IPS DF 6.9 (cell line): ENCODE measurements at regions not wholly inside any gene's neighbourhood (a gene's known extent, or its start where the extent isn't known, plus 50 kb on each side); places are given as distances from the start of the nearest gene placed in this dataset.

ENCODE experiments used
- DNase-seq: peaks from one replicate; pipeline ENCODE4 v3.0.0-alpha.2; 2013; ENCODE audit warnings: low read depth, low spot score
- H3K27ac ChIP-seq: one replicate; pipeline ENCODE4 v1.5.1; 2013; ENCODE audit warnings: low read length, control low read depth
- H3K27me3 ChIP-seq: 2 replicates; pipeline ENCODE4 v1.6.1; 2013; ENCODE audit warnings: mild to moderate bottlenecking, low read length; ENCODE audit not compliant: control insufficient read depth, insufficient read depth
- H3K36me3 ChIP-seq: 2 replicates; pipeline ENCODE4 v1.6.1; 2013; ENCODE audit warnings: low read length; ENCODE audit not compliant: control insufficient read depth, insufficient read depth
- H3K4me1 ChIP-seq: 2 replicates; pipeline ENCODE4 v1.6.1; 2013; ENCODE audit warnings: low read length; ENCODE audit not compliant: control insufficient read depth, insufficient read depth
- H3K4me3 ChIP-seq: 2 replicates; pipeline ENCODE4 v1.5.1; 2013; ENCODE audit warnings: mild to moderate bottlenecking, low read length
- H3K9me3 ChIP-seq: 2 replicates; pipeline ENCODE4 v1.6.1; 2013; ENCODE audit warnings: low read length, inconsistent platforms; ENCODE audit not compliant: control insufficient read depth, insufficient read depth
- WGBS: extraction: QIAGEN DNeasy Blood & Tissue Kit; methylation state at CpG from one replicate; pipeline ENCODE4 v1.1.7; 2013; ENCODE audit warnings: mixed read lengths, missing lambda C conversion rate; ENCODE audit not compliant: insufficient read length, insufficient coverage; 5-methylcytosine and 5-hydroxymethylcytosine counted together

- WGBS: no CpG with 5 or more reads among the region's 2 CpGs
- no peak for DNase-seq
- Histone ChIP-seq H3K27ac (no peak overlapping the region), H3K4me3 (no peak overlapping the region), H3K27me3 (no peaks in the 10 kb centered on the region), H3K36me3 (no peaks in the 10 kb centered on the region), H3K9me3 (no peaks in the 10 kb centered on the region), H3K4me1 (no peaks in the 10 kb centered on the region)
Observed at GRCh38 chr5:20370061-20370460, 382.1 kb upstream of the CDH18 start.

- Histone ChIP-seq H3K4me3 (no peak overlapping the region), H3K4me1 (no peaks in the 10 kb centered on the region), H3K36me3 (no peaks in the 10 kb centered on the region), H3K27ac (no peak overlapping the region), H3K9me3 (no peaks in the 10 kb centered on the region), H3K27me3 (no peaks in the 10 kb centered on the region)
- WGBS: no CpG with 5 or more reads among the region's 3 CpGs
- DNase-seq: no peak
Observed at GRCh38 chr5:20369518-20369885, 381.5 kb upstream of the CDH18 start.

GRCh38 chr5:20368571-20369517, 380.8 kb upstream of the CDH18 start:
- no peaks in the 10 kb centered on the region for H3K4me1 ChIP-seq
- H3K9me3 ChIP-seq: no peaks in the 10 kb centered on the region
- H3K27ac ChIP-seq: no peak overlapping the region
- H3K27me3 ChIP-seq: no peaks in the 10 kb centered on the region
- H3K36me3 ChIP-seq: no peaks in the 10 kb centered on the region
- no peak overlapping the region for H3K4me3 ChIP-seq
- no CpG with 5 or more reads among the region's 3 CpGs for WGBS
- DNase-seq: no peak

- H3K9me3 ChIP-seq: no peaks in the 10 kb centered on the region
- no peaks in the 10 kb centered on the region for H3K36me3 ChIP-seq
- no peak for DNase-seq
- H3K27ac ChIP-seq: no peak overlapping the region
- H3K4me1 ChIP-seq: no peaks in the 10 kb centered on the region
- no peak overlapping the region for H3K4me3 ChIP-seq
- WGBS: no CpG with 5 or more reads among the region's 5 CpGs
- H3K27me3 ChIP-seq: no peaks in the 10 kb centered on the region
Observed at GRCh38 chr5:20367178-20367577, 379.2 kb upstream of the CDH18 start.

GRCh38 chr5:20360263-20360662, 372.3 kb upstream of the CDH18 start:
- H3K36me3 ChIP-seq: no peaks in the 10 kb centered on the region
- no peak for DNase-seq
- no peaks in the 10 kb centered on the region for H3K4me1 ChIP-seq
- no peak overlapping the region for H3K4me3 ChIP-seq
- no peaks in the 10 kb centered on the region for H3K9me3 ChIP-seq
- no peak overlapping the region for H3K27ac ChIP-seq
- H3K27me3 ChIP-seq: no peaks in the 10 kb centered on the region
- WGBS: no CpG with 5 or more reads among the region's 2 CpGs

- no CpG with 5 or more reads among the region's 1 CpG for WGBS
Observed at GRCh38 chr5:20359377-20359776, 371.4 kb upstream of the CDH18 start.

GRCh38 chr5:20353499-20353898, 365.5 kb upstream of the CDH18 start:
- H3K36me3 ChIP-seq: no peaks in the 10 kb centered on the region
- no peak overlapping the region for H3K4me3 ChIP-seq
- H3K27ac ChIP-seq: no peak overlapping the region
- WGBS: 100% methylated on average over 1 of the region's 3 CpGs
- no peaks in the 10 kb centered on the region for H3K27me3 ChIP-seq
- H3K9me3 ChIP-seq: no peaks in the 10 kb centered on the region
- no peak for DNase-seq
- no peaks in the 10 kb centered on the region for H3K4me1 ChIP-seq

More at GRCh38 chr5:20359377-20359776, 371.4 kb upstream of the CDH18 start:
- Histone ChIP-seq H3K27ac (no peak overlapping the region), H3K4me3 (no peak overlapping the region), H3K4me1 (no peaks in the 10 kb centered on the region), H3K36me3 (no peaks in the 10 kb centered on the region), H3K9me3 (no peaks in the 10 kb centered on the region), H3K27me3 (no peaks in the 10 kb centered on the region)
- DNase-seq: no peak

GRCh38 chr5:20351849-20352248, 363.8 kb upstream of the CDH18 start:
- Histone ChIP-seq H3K27ac (no peak overlapping the region), H3K27me3 (no peaks in the 10 kb centered on the region), H3K4me3 (no peak overlapping the region), H3K9me3 (no peaks in the 10 kb centered on the region; the same call in 1 of the 2 replicates), H3K36me3 (no peaks in the 10 kb centered on the region), H3K4me1 (no peaks in the 10 kb centered on the region)
- WGBS: no CpG with 5 or more reads among the region's 3 CpGs
- no peak for DNase-seq

GRCh38 chr5:20348321-20348720, 360.3 kb upstream of the CDH18 start:
- H3K9me3 ChIP-seq: no peaks in the 10 kb centered on the region; the same call in 1 of the 2 replicates
- DNase-seq: no peak
- H3K27me3 ChIP-seq: no peaks in the 10 kb centered on the region
- H3K4me1 ChIP-seq: no peaks in the 10 kb centered on the region
- no peak overlapping the region for H3K27ac ChIP-seq
- no peak overlapping the region for H3K4me3 ChIP-seq
- no CpG with 5 or more reads among the region's 1 CpG for WGBS
- H3K36me3 ChIP-seq: no peaks in the 10 kb centered on the region

GRCh38 chr5:20347334-20347733, 359.3 kb upstream of the CDH18 start:
- no peaks in the 10 kb centered on the region for H3K27me3 ChIP-seq
- no peak overlapping the region for H3K27ac ChIP-seq
- no peak overlapping the region for H3K4me3 ChIP-seq
- no peaks in the 10 kb centered on the region; the same call in 1 of the 2 replicates for H3K9me3 ChIP-seq
- WGBS: no CpG with 5 or more reads among the region's 2 CpGs
- H3K36me3 ChIP-seq: no peaks in the 10 kb centered on the region
- DNase-seq: no peak
- H3K4me1 ChIP-seq: no peaks in the 10 kb centered on the region

GRCh38 chr5:20340126-20340525, 352.1 kb upstream of the CDH18 start:
- Histone ChIP-seq H3K27ac (no peak overlapping the region), H3K4me1 (no peaks in the 10 kb centered on the region), H3K36me3 (no peaks in the 10 kb centered on the region), H3K27me3 (no peaks in the 10 kb centered on the region), H3K9me3 (no peaks in the 10 kb centered on the region), H3K4me3 (no peak overlapping the region)
- WGBS: no CpG with 5 or more reads among the region's 3 CpGs
- no peak for DNase-seq
